NAMALWA (cell line): ENCODE measurements at regions not wholly inside any gene's neighbourhood (a gene's known extent, or its start where the extent isn't known, plus 50 kb on each side); places are given as distances from the start of the nearest gene placed in this dataset.

Experiments
- DNase-seq: peaks from one replicate; pipeline ENCODE4 v3.0.0-alpha.2; 2015; ENCODE audit warnings: low spot score

DNA sequence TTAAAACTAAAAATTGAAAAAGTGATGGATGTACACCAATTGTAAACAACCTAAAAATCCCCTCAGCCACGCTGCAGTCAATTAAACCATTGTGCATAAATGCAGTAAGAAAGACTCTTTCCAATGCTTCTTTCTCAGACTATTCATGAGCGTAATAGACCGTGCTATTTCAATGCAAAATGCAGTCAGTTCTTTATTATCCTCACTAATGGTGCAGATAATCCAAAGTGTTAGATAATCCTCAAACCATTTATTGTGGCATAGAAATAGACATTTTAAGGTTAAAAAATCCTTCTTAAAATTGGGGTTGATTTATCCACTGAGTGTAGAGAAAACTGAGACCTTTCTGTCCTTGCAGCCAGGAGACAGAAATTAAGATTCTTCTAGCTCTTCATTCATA, 1862.8 kb downstream of the EFNA5 start:
- no peak for DNase-seq

GRCh38 chr5:105807290-105807689, 1863.4 kb downstream of the EFNA5 start:
- no peak for DNase-seq

GRCh38 chr5:105806596-105806995, 1864.1 kb downstream of the EFNA5 start:
- DNase-seq: no peak

- no peak for DNase-seq
These were observed 1867.3 kb downstream of the EFNA5 start for GRCh38 chr5:105803431-105803830.

GRCh38 chr5:105794578-105794977, 1876.2 kb downstream of the EFNA5 start:
- no peak for DNase-seq

- DNase-seq: no peak
These were observed 1881.5 kb downstream of the EFNA5 start for GRCh38 chr5:105789246-105789645.

DNA sequence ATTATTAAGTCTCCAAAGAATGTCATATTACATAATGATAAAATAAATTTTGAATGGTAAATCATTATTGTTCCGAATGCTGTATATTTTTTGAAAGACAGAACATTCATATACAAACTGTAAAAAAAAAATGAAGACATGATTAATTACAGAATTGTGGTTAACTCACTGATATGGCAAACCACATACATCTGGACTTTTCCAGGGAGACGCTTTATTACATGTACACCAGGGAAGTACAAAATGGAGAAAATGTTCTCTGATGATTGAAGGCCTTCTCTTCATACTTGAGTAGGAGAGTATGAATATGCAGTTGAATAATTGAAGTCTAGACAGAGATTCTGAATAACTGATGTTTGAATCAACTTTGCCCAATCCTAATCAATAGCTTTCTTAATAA, 1886.9 kb downstream of the EFNA5 start:
- no peak for DNase-seq

DNA sequence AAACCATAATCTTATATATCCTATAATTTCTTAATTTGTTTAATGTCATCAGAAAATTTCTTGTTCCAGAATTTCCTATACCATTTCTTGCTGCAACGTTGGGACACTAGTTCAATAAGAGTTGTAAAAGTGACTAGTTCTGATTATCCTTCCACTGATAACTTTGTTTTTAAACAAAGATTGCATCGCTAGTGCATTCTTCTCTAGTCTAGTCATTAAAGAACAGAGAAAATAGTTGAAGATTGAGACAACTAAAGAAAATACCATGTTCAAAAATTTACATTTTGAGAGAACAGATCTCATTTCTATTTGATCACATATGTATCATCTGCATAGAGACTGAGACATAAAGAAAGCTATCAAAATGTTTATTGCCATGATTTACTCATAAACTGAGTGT, 1888.2 kb downstream of the EFNA5 start:
- DNase-seq: no peak

GRCh38 chr5:105773241-105773640, 1897.5 kb downstream of the EFNA5 start:
- no peak for DNase-seq

DNA sequence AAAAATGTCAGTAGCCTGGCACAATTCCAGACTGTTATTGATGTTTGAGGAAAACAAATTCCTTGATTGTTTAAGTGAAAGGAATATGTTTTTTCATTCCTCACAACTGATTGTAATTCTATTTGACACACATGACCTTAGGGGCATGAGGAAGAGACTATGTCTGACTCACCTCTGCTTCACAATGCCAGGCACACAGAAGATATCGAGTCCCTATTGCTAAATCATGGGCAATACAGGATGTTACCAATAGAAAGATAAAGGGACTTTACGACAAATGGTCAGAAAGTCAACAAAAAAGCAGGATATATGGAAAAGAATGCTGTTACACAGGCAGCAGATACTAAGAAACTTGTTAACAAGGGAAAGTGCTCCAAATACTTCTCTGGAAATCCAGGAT, 1903.5 kb downstream of the EFNA5 start:
- no peak for DNase-seq

DNA sequence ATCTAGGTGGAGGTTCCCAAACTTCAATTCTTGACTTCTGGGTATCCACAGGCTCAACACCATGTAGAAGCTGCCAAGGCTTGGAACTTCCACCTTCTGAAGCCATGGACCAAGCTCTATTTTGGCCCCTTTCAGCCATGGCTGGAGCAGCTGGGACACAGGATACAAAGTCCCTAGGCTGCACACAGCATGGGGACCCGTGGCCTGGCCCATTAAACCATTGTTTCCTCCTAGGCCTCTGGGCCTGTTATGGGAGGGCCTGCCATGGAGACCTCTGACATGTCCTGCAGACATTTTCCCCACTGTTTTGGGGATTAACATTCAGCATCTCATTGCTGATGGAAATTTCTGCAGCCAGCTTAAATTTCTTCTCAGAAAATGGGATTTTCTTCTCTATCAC, 1908.0 kb downstream of the EFNA5 start:
- no peak for DNase-seq

GRCh38 chr5:105754056-105754455, 1916.7 kb downstream of the EFNA5 start:
- DNase-seq: no peak

DNA sequence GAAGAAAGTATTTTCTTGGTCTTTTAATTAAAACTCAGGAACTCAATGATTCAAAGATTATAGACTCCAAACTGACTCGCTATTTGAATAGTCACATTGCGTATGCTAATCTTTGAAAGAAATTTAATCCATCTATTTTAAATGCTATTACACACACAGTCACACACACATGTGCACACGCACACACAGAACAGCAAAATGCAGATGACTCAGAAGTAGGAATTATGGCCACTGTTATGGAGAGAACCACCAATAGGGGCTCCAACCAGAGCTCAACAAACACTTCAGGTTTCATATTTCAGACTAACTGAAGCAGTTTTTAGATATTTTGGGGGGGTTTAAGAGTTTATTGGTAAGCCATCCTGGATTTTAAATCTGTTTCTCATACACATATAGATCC, 1917.9 kb downstream of the EFNA5 start:
- no peak for DNase-seq

DNA sequence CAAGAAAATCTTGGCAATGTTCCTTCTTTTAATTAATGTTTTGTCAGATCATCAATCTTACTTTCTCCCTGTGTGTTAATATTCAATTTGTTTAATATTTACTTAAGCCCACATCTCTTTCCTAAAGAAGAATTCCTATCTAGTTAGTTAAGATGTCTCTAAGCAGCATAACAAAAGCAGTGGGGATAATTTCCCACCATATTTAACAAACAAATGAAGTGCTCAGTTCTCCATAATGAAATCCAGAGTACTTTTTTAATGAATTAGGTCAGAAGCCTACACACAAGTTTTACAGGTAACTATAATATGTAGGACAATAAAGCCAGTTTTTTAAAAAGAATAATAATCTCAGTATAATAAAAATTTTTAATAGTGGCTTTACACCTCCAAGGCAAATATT, 1918.8 kb downstream of the EFNA5 start:
- DNase-seq: no peak

DNA sequence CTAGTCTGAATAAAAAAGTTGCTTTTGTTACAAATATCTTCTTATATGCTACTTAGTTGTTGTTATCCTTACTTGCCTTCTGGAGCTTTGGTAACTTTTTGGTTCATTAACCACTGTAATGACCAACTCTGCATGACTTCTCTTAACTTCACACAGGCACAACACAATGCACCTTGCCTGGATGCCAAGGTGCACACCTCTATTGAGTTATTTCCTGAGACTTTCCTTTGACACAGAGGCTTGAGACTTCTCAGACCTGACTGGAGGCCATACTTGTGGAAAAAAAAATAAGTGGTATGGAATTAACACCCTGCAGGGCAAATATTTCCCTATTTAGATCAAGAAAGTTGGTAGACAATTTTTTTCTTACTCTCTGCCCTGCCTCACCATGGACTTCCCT, 1925.6 kb downstream of the EFNA5 start:
- no peak for DNase-seq

GRCh38 chr5:105740242-105740641, 1930.5 kb downstream of the EFNA5 start:
- DNase-seq: peak; percentile 35

DNA sequence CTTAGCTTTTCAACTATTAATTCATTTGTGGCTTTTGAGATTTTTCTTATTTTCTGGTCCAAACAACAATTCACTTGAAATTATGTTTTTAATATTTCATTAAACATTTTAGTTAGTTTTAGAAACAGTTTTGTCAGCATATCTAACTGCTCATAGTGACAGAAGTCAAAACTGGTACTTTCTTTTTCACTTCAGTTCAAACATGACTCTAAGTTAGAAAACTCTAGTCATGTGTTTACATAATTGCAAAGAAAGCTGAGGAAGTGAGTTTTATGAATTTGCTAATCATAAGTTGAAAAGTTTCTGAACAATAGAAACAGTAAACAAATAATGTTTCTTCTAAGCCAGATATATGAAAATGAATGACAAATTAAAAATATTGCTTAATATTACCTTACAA, 1931.0 kb downstream of the EFNA5 start:
- no peak for DNase-seq

DNA sequence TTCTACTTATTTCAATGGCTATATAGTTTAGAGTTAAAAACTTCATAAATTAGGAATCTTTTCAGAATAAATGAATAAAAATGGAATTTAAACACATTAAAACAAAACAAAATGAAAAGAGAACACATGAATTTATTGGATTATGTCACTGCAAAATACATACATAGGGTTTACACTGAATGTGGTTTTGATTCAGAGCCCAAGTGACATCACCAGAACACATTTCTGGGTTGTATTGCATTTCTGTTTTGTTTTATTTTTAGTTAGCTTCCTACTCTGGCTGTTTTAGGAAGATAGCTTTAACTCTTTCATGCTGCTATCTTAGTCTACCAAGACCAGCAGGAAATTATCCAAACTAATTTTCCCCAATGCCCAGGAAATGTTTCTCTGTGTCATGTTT, 1935.0 kb downstream of the EFNA5 start:
- no peak for DNase-seq

DNA sequence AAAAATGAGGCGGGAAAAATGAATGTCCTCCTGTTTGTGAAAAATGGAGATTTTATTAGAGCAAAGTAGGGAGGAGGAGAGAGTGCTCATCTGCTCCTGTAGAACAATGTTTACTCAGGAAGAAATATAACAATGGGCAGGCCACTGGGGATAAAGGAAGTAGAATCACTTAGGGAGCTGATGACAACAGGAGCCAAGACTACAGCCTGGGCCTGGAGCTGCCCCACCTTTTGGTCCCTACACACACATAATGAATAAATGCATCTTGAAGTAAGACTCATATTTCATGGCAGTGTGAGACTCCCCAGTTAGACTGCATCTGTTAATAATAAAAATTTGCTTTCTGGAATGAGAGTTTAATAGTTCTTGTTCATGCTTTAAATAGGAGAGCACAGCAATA, 1939.8 kb downstream of the EFNA5 start:
- DNase-seq: no peak

DNA sequence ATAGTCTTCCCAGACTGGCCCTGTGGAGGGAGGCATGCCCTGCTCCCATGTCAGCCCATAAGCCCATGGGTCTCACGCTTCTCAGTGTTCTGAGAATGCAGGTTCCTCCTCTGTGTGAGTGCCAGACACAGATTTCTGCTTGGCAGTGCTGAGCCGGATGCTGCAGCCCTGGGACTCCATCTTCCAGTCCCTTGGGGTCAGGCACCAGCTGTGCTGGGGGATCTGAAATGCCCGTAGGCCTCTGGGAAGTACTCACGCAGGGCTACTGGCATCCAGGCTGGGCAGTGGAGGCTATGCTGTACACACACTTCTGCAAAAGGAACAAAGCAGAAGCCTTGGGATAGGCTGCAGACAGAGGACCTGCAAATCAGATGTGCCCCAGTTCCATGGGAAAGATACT, 1944.6 kb downstream of the EFNA5 start:
- no peak for DNase-seq

DNA sequence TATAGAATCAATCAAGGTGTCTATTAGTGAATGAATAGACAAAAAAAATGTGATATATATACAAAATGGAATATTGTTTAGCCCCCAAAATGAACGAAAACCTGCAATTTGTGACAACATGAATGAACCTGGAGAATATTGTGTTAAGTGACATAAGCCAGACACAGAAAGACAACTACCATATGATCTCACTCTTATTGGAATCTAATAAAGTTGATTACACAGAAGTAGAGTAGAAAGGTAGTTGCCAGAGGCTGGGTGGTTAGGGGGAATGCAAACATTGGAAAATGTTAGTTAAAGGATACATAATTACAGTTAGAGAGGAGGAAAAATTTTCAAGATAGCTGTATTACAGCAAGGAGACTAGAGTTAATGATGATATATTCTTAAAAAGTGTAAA, 1962.3 kb downstream of the EFNA5 start:
- no peak for DNase-seq

DNA sequence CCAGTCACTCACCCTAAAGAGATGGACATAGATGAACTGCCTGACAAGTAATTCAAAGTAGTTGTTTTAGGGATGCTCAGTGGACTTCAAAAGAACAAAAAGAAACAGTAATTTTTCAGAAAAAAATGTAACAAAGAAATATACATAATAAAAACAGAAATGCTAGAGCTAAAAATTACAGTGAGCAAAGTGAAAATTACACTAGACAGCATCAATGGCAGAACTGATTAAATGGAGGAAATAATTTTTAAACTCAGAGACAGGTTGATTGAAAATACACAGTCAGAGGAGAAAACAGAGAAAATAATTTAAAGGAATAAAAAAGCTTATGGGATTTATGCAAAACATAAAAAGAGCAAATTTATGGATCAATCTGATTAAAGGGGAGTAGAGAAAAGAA, 1968.4 kb downstream of the EFNA5 start:
- no peak for DNase-seq

GRCh38 chr5:105696440-105696839, 1974.3 kb downstream of the EFNA5 start:
- no peak for DNase-seq

- no peak for DNase-seq
These were observed 1974.8 kb downstream of the EFNA5 start for GRCh38 chr5:105695941-105696340.

DNA sequence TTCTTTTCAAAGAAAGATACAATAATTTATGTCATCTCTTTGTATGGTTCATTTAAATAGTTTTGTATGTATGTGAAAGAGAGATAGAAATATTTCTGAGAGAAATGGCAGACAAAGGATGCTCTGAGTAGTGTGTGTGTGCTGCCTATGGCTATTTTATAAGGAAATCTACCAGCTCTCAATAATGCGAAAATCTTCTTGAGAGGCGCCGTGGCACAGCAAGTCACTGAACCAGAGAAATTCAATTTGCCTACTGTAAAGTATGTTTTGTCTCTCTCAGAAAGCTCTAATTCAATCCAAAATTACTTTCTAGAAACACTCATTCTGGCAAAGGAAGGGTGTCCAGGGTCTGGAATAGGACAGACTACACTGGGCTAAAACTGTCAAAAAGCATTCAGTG, 1981.1 kb downstream of the EFNA5 start:
- DNase-seq: no peak
